Panc1 (cell line): ENCODE measurements at regions not wholly inside any gene's neighbourhood (a gene's known extent, or its start where the extent isn't known, plus 50 kb on each side); places are given as distances from the start of the nearest gene placed in this dataset.

ENCODE experiments used
- POLR2AphosphoS5 ChIP-seq: IDR thresholded peaks from 2 replicates; pipeline ENCODE4 v1.6.1; 2012; ENCODE audit warnings: mild to moderate bottlenecking, low read depth, low read length, moderate library complexity
- SIN3A ChIP-seq: IDR thresholded peaks from 2 replicates; pipeline ENCODE4 v1.6.1; 2012; ENCODE audit warnings: low read depth, mild to moderate bottlenecking, low read length, moderate library complexity, borderline replicate concordance; ENCODE audit not compliant: insufficient read depth
- TCF7L2 ChIP-seq: IDR thresholded peaks from 2 replicates; pipeline ENCODE4 v1.6.1; 2011; ENCODE audit warnings: mild to moderate bottlenecking, low read depth, low read length, inconsistent platforms
- TF ChIP-seq, protein P1 (sequence below): fragments of 450-650 bp; IDR thresholded peaks from 2 replicates; pipeline ENCODE4 v1.5.1; 2017; ENCODE audit warnings: mild to moderate bottlenecking
- TF ChIP-seq, protein P2 (sequence below), 2 experiments: IDR thresholded peaks; 2 replicates each; pipeline ENCODE4 v1.6.1; 2011 to 2012; ENCODE audit warnings: low read depth in 2 of 2, control low read depth in 1 of 2, low read length in 1 of 2, mild to moderate bottlenecking in 1 of 2, moderate library complexity in 1 of 2; ENCODE audit not compliant: insufficient read depth in 1 of 2

DNA sequence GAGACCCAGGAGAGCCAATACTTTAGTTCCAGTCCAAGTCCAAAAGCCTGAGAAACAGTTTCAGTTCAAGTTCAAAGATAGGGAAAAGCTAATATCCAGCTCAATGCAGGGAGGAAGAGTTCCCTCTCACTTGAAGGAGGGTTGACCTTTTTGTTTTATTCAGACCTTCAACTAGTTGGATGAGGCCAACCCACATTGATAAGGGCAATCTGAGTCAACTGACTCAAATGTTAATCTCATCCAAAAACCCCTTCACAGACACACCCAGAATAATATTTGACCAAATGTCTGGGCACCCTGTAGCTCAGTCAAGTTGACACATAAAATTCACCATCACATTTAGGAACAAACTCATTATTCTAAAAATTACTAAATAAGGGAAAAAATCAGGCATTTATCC, 246.8 kb downstream of the METTL4 start:
- TF ChIP-seq TCF7L2 (no peak), POLR2AphosphoS5 (no peak), SIN3A (no peak)
- TF ChIP-seq, protein P1, sequence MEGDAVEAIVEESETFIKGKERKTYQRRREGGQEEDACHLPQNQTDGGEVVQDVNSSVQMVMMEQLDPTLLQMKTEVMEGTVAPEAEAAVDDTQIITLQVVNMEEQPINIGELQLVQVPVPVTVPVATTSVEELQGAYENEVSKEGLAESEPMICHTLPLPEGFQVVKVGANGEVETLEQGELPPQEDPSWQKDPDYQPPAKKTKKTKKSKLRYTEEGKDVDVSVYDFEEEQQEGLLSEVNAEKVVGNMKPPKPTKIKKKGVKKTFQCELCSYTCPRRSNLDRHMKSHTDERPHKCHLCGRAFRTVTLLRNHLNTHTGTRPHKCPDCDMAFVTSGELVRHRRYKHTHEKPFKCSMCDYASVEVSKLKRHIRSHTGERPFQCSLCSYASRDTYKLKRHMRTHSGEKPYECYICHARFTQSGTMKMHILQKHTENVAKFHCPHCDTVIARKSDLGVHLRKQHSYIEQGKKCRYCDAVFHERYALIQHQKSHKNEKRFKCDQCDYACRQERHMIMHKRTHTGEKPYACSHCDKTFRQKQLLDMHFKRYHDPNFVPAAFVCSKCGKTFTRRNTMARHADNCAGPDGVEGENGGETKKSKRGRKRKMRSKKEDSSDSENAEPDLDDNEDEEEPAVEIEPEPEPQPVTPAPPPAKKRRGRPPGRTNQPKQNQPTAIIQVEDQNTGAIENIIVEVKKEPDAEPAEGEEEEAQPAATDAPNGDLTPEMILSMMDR, result no peak
- TF ChIP-seq, protein P2, sequence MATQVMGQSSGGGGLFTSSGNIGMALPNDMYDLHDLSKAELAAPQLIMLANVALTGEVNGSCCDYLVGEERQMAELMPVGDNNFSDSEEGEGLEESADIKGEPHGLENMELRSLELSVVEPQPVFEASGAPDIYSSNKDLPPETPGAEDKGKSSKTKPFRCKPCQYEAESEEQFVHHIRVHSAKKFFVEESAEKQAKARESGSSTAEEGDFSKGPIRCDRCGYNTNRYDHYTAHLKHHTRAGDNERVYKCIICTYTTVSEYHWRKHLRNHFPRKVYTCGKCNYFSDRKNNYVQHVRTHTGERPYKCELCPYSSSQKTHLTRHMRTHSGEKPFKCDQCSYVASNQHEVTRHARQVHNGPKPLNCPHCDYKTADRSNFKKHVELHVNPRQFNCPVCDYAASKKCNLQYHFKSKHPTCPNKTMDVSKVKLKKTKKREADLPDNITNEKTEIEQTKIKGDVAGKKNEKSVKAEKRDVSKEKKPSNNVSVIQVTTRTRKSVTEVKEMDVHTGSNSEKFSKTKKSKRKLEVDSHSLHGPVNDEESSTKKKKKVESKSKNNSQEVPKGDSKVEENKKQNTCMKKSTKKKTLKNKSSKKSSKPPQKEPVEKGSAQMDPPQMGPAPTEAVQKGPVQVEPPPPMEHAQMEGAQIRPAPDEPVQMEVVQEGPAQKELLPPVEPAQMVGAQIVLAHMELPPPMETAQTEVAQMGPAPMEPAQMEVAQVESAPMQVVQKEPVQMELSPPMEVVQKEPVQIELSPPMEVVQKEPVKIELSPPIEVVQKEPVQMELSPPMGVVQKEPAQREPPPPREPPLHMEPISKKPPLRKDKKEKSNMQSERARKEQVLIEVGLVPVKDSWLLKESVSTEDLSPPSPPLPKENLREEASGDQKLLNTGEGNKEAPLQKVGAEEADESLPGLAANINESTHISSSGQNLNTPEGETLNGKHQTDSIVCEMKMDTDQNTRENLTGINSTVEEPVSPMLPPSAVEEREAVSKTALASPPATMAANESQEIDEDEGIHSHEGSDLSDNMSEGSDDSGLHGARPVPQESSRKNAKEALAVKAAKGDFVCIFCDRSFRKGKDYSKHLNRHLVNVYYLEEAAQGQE (IDR thresholded peaks at IDR 0.05; ENCODE audit: insufficient read depth in 1 of 2, low read depth in 2 of 2, low read length in 1 of 2), result no peak
